GM13976 (cell line): ENCODE measurements at regions not wholly inside any gene's neighbourhood (a gene's known extent, or its start where the extent isn't known, plus 50 kb on each side); places are given as distances from the start of the nearest gene placed in this dataset.

Experiments
- DNase-seq: peaks from one replicate; pipeline ENCODE4 v3.0.0; 2012; ENCODE audit warnings: low spot score
- in situ Hi-C: fragments of 300-500 bp; cut with MboI; formaldehyde crosslinking; loops from one replicate; pipeline ENCODE4 v1.12.0; 2022; ENCODE audit warnings: low sequenced_read_pairs, mixed read lengths, inconsistent platforms; ENCODE audit not compliant: unreplicated experiment
- TF ChIP-seq, protein P1 (sequence below): IDR thresholded peaks from 2 replicates; pipeline ENCODE4 v1.5.1; 2012; ENCODE audit warnings: borderline replicate concordance, mild to moderate bottlenecking; ENCODE audit not compliant: insufficient read depth; ENCODE audit errors: extremely low read depth, missing control alignments, control extremely low read depth

DNA sequence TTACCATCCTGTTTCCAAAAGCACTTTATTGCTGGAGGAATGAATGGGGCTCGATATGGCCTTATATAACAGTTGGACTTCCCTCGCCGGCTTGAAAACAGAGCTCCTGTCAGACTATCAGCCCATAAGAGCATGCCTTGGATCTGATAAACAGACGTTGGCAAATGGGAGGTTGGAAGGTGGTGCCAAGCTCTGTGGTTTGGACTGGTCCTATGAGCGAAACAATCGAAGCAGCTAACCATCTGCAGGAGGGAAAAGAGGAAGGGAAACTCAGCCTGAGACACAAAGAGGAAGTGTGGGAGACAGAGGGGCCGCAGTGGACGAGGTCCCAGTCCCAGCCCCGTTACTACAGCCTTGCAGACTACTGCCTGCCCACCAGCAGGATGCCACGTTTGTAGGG, 92.9 kb downstream of the TFAP2C start:
- TF ChIP-seq, protein P1, sequence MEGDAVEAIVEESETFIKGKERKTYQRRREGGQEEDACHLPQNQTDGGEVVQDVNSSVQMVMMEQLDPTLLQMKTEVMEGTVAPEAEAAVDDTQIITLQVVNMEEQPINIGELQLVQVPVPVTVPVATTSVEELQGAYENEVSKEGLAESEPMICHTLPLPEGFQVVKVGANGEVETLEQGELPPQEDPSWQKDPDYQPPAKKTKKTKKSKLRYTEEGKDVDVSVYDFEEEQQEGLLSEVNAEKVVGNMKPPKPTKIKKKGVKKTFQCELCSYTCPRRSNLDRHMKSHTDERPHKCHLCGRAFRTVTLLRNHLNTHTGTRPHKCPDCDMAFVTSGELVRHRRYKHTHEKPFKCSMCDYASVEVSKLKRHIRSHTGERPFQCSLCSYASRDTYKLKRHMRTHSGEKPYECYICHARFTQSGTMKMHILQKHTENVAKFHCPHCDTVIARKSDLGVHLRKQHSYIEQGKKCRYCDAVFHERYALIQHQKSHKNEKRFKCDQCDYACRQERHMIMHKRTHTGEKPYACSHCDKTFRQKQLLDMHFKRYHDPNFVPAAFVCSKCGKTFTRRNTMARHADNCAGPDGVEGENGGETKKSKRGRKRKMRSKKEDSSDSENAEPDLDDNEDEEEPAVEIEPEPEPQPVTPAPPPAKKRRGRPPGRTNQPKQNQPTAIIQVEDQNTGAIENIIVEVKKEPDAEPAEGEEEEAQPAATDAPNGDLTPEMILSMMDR, result no peak
- peak; percentile 43 for DNase-seq
- in situ Hi-C loops, result no loop called here

DNA sequence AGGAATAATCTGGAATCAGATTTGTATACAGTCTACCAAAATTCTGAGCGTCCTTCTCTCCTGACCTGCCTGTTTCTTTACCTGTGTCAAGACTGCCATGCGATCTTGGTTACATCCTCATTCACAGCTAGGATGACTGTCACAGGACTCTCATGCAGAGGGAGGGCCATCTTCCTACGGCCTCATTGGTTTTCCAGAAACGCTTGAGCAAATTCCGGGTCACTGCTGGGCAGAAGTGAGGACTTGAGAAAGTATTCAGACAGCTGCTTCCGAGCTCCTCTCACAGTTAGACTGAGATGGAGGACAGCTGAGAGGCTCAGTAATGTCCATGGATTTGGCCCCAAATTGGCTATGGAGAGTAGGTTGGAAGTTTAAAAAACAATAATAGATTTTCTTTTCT, 94.2 kb downstream of the TFAP2C start:
- DNase-seq, result no peak
- in situ Hi-C loops, result no loop called here
- TF ChIP-seq, protein P1, result no peak

DNA sequence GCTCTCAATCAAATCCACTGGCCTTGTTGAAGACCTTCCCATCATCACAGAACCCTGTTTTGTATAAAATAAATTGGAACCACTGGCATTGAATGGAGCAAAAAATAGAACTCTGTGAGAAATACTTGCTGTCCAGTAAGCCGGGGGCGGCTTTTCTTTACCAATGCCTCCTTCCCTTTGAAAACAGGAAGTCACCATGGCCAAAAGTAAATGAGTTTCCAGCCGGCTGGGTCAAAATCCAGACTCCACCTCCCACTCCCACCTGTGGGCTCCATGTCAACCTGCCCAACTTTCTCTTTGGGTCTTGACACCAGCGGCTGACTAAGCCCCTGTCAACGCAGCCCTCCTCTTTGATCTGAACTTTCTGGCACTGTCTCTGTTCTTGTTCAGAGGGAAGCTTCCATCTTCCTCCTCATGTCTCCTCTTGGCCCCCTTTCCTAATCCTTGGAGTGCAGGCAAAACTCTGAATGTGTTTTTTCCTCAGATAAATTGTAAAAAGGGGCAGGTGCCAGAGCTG, 95.2 kb downstream of the TFAP2C start:
- TF ChIP-seq, protein P1, result no peak
- DNase-seq, result no peak
- in situ Hi-C loops, result no loop called here

DNA sequence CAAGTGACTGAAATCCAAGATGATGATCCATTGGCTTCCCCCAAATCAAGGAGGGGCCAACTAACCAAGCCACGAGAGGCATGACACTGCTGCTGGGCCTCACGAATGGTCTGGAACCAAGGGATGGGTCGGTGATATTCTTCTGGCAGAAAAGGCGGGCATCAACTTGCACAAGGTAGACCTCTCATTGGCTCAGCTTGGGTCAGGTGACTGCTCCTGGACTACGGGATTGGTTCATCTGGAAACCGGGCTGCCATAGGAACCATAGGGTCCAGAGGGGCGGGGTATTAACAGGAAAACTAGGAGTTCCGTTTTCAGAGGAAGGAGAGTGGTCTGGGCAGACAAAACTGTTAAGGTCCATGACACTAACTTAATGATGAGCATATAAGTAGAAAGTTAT, 100.9 kb downstream of the TFAP2C start:
- in situ Hi-C loops, result no loop called here
- TF ChIP-seq, protein P1, result no peak

DNA sequence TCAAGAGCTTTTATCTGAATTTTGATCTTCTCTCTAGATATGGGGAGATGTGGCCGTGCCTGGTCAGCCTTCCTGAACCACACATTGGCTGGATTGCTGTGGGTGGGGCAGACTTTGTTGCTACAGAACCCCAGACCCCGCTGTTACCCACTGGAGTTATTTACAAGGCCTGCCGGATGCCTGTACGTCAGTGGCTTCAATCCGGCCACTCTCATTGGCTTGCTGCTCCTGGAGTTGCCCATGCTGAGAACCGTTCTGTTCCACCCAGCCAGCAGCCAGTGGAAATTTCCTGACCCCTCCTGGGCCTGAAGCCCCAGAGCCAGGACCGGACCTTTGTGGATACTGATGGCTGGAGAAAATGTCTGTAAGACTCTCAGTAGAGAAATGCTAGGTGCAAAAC, 101.9 kb downstream of the TFAP2C start:
- TF ChIP-seq, protein P1, result no peak
- DNase-seq, result no peak
- in situ Hi-C loops, result no loop called here

More for the DNA sequence above, 100.9 kb downstream of the TFAP2C start:
- DNase-seq, result no peak

DNA sequence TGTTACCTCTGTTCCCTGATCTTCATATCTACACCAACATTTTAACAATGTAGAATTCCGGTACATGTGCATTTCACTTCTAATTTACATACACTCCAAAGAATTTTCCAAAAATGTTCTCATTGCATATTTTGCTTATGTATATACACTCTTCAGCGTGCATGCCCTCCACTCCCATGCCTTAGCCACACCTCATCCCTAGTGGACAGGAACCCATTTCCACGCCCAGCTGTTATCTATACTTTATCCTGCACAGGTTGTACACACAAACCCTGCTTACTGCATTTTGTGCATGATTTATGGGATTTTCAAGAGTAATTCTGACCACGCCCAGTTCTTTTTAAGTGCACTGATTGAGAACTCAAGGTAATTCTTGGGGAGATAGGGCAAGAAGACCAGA, 102.4 kb downstream of the TFAP2C start:
- no peak for DNase-seq
- in situ Hi-C loops, result no loop called here
- TF ChIP-seq, protein P1, result no peak

DNA sequence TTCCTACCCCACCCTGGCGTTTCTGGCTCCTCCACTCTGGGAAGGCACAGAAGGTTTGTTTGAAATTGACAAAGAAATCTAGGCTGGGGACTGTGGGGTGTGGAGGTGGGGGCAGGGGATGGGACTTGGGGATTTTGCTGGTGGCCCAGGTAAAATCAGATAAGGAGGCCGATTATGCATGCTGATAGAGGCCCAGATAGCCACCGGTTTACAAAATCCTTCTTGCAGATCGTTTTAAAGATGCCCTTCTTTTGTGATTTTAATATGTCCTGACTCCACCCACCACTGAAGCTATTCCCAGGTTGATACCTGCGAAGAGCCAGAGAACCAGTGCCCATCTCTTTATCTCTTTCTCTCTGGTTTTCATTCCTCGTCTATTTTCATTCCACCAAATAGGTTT, 104.9 kb downstream of the TFAP2C start:
- in situ Hi-C loops, result no loop called here
- TF ChIP-seq, protein P1, result no peak
- no peak for DNase-seq
